Aorta (tissue), 5 donors: ENCODE measurements at regions not wholly inside any gene's neighbourhood (a gene's known extent, or its start where the extent isn't known, plus 50 kb on each side); places are given as distances from the start of the nearest gene placed in this dataset.

Source experiments
- ATAC-seq: fragments of 200-7000 bp; cut with Tn5 transposase; one replicate; pipeline ENCODE4 v1.9.1; 2022; ENCODE audit warnings: moderate library complexity; ENCODE audit not compliant: low FRiP score
- DNase-seq, 2 donors: peaks; one replicate each; pipeline ENCODE4 v3.0.0-alpha.2; 2020
- H3K27ac ChIP-seq, 2 donors: one replicate each; pipeline ENCODE4 v1.5.1; 2013; ENCODE audit warnings: low read length in 2 of 2, mild to moderate bottlenecking in 2 of 2, moderate library complexity in 2 of 2, control low read depth in 1 of 2, inconsistent platforms in 1 of 2, low read depth in 1 of 2
- H3K27me3 ChIP-seq, 2 donors: one replicate each; pipeline ENCODE4 v1.6.1; 2013; ENCODE audit warnings: control low read depth in 1 of 2, low read length in 1 of 2, mild to moderate bottlenecking in 1 of 2, moderate library complexity in 1 of 2; ENCODE audit not compliant: insufficient read depth in 2 of 2, control insufficient read depth in 1 of 2
- H3K36me3 ChIP-seq, 2 donors: one replicate each; pipeline ENCODE4 v1.6.1; 2013; ENCODE audit warnings: control low read depth in 1 of 2, low read length in 1 of 2, mild to moderate bottlenecking in 1 of 2; ENCODE audit not compliant: insufficient read depth in 2 of 2, control insufficient read depth in 1 of 2
- H3K4me1 ChIP-seq, 2 donors: one replicate each; pipeline ENCODE4 v1.6.1; 2013; ENCODE audit warnings: low read length in 2 of 2, control low read depth in 1 of 2, mild to moderate bottlenecking in 1 of 2, moderate library complexity in 1 of 2; ENCODE audit not compliant: insufficient read depth in 2 of 2, control insufficient read depth in 1 of 2
- H3K4me3 ChIP-seq, 2 donors: one replicate each; pipeline ENCODE4 v1.5.1; 2013; ENCODE audit warnings: low read length in 2 of 2, control low read depth in 1 of 2, mild to moderate bottlenecking in 1 of 2
- H3K9me3 ChIP-seq: one replicate; pipeline ENCODE4 v1.6.1; 2013; ENCODE audit warnings: mild to moderate bottlenecking, low read length; ENCODE audit not compliant: control insufficient read depth
- WGBS, 2 donors: extraction: QIAGEN DNeasy Blood & Tissue Kit; methylation state at CpG; one replicate each; pipeline ENCODE4 v1.1.7; 2013; 5-methylcytosine and 5-hydroxymethylcytosine counted together
- intact Hi-C, 2 donors: fragments of 100-400 bp; cut with DNase I; formaldehyde crosslinking; loops; one replicate each; pipeline versions ENCODE4 v1.14.2 to v1.15.0; 2022
- donor health status: healthy with polysubstance abuse.
- donor health status: Bipolar disorder and iron deficiency.
- donor health status: DM: no; HTN: no; CAD: no.
- donor health status: DM: no; HTN: no; CAD: no.
- donor health status: DM: yes; HTN: yes; CAD: no.

- H3K9me3 ChIP-seq, result no peaks in the 10 kb centered on the region
- H3K4me3 ChIP-seq, result no peak overlapping the region
- H3K36me3 ChIP-seq, result no peaks in the 10 kb centered on the region
- DNase-seq, result no peak
- H3K4me1 ChIP-seq, result no peaks in the 10 kb centered on the region
- intact Hi-C loops, result loop anchor here in 1 of 2 donors (10.0 kb wide), 1 partner anchor 94 kb away; no protein-coding TSS in a partner anchor
- no peak for ATAC-seq
- H3K27ac ChIP-seq, result no peak overlapping the region
- H3K27me3 ChIP-seq, result no peaks in the 10 kb centered on the region
- 42 to 48% methylated on average over 4 of the region's 4 CpGs for WGBS, 2 donors
Measured at GRCh38 chr1:234750922-234751627, 141.1 kb upstream of the IRF2BP2 start.

GRCh38 chr1:234748713-234749112 is 138.7 kb upstream of the IRF2BP2 start:
- 95 to 99% methylated on average over 1 of the region's 1 CpG for WGBS, 2 donors
- Histone ChIP-seq H3K27me3 (no peaks in the 10 kb centered on the region), H3K27ac (no peak overlapping the region), H3K4me1 (no peaks in the 10 kb centered on the region), H3K36me3 (no peaks in the 10 kb centered on the region), H3K9me3 (no peaks in the 10 kb centered on the region), H3K4me3 (no peak overlapping the region)
- no peak for ATAC-seq
- DNase-seq, result no peak
- intact Hi-C loops, result no loop called here

- ATAC-seq, result no peak
- Histone ChIP-seq H3K36me3 (no peaks in the 10 kb centered on the region), H3K4me3 (no peak overlapping the region), H3K27ac (no peak overlapping the region), H3K4me1 (no peaks in the 10 kb centered on the region), H3K27me3 (no peaks in the 10 kb centered on the region), H3K9me3 (no peaks in the 10 kb centered on the region)
- 94 to 95% methylated on average over 7 of the region's 7 CpGs for WGBS, 2 donors
- intact Hi-C loops, result no loop called here
- DNase-seq, result peak in 1 of 2 donors; percentile 59
Measured at GRCh38 chr1:234748066-234748465, 138.1 kb upstream of the IRF2BP2 start.

- Histone ChIP-seq H3K27ac (no peak overlapping the region), H3K27me3 (no peaks in the 10 kb centered on the region), H3K36me3 (no peaks in the 10 kb centered on the region), H3K4me3 (no peak overlapping the region), H3K4me1 (no peaks in the 10 kb centered on the region), H3K9me3 (no peaks in the 10 kb centered on the region)
- 81 to 86% methylated on average over 9 of the region's 9 CpGs for WGBS, 2 donors
- intact Hi-C loops, result no loop called here
- no peak for ATAC-seq
- no peak for DNase-seq
Measured at GRCh38 chr1:234746798-234747196, 136.8 kb upstream of the IRF2BP2 start.

GRCh38 chr1:234745844-234746797 is 136.1 kb upstream of the IRF2BP2 start:
- intact Hi-C loops, result no loop called here
- no peaks in the 10 kb centered on the region for H3K9me3 ChIP-seq
- H3K27ac ChIP-seq, result no peak overlapping the region
- H3K27me3 ChIP-seq, result no peaks in the 10 kb centered on the region
- 87% methylated on average over 15 of the region's 15 CpGs for WGBS, 2 donors
- no peaks in the 10 kb centered on the region for H3K4me1 ChIP-seq
- ATAC-seq (no peak), DNase-seq (no peak)
- no peak overlapping the region for H3K4me3 ChIP-seq
- no peaks in the 10 kb centered on the region for H3K36me3 ChIP-seq

GRCh38 chr1:234745276-234745675 is 135.3 kb upstream of the IRF2BP2 start:
- no peak for DNase-seq
- H3K4me1 ChIP-seq, result no peaks in the 10 kb centered on the region
- H3K27me3 ChIP-seq, result no peaks in the 10 kb centered on the region
- H3K36me3 ChIP-seq, result no peaks in the 10 kb centered on the region
- intact Hi-C loops, result no loop called here
- 94 to 96% methylated on average over 11 of the region's 11 CpGs for WGBS, 2 donors
- no peak for ATAC-seq
- H3K4me3 ChIP-seq, result no peak overlapping the region
- H3K27ac ChIP-seq, result no peak overlapping the region
- H3K9me3 ChIP-seq, result no peaks in the 10 kb centered on the region

GRCh38 chr1:234743791-234744611 is 134.0 kb upstream of the IRF2BP2 start:
- ATAC-seq, result peak; percentile 71

GRCh38 chr1:234742622-234743021 is 132.6 kb upstream of the IRF2BP2 start:
- Histone ChIP-seq H3K27ac (no peak overlapping the region), H3K4me1 (no peaks in the 10 kb centered on the region), H3K4me3 (no peak overlapping the region), H3K27me3 (no peaks in the 10 kb centered on the region), H3K9me3 (no peaks in the 10 kb centered on the region), H3K36me3 (no peaks in the 10 kb centered on the region)
- DNase-seq (no peak), ATAC-seq (no peak)
- WGBS, 2 donors, result 71 to 78% methylated on average over 10 of the region's 10 CpGs
- intact Hi-C loops, result no loop called here

More at GRCh38 chr1:234743791-234744611, 134.0 kb upstream of the IRF2BP2 start:
- peak overlapping the region in 1 of 2 donors; percentile 15 for H3K27ac ChIP-seq
- no peaks in the 10 kb centered on the region for H3K4me1 ChIP-seq
- 22 to 25% methylated on average over 18 of the region's 18 CpGs for WGBS, 2 donors
- no peaks in the 10 kb centered on the region for H3K36me3 ChIP-seq
- intact Hi-C loops, result no loop called here
- no peak for DNase-seq
- H3K4me3 ChIP-seq, result no peak overlapping the region
- no peaks in the 10 kb centered on the region for H3K9me3 ChIP-seq
- H3K27me3 ChIP-seq, result no peaks in the 10 kb centered on the region
